ENCODE measurements at regions not wholly inside any gene's neighbourhood (a gene's known extent, or its start where the extent isn't known, plus 50 kb on each side); places are given as distances from the start of the nearest gene placed in this dataset.
"Not testable (repeated sequence)": the region's sequence is repeated elsewhere in the genome, so short reads cannot be mapped to it uniquely, and the experiment has no call there.

DNA sequence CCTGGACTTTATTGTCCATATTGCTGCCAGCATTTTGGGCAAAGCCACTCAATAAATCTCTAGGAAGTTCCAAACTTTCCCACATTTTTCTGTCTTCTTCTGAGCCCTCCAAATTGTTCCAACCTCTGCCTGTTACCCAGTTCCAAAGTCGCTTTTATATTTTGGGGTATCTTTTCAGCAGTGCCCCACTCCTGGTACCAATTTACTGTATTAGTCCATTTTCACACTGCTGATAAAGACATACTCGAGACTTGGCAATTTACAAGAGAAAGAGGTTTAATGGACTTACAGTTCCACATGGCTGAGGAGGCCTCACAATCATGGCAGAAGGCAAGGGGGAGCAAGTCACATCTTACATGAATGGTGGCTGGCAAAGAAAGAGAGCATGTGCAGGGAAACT lies 53.4 kb downstream of the AHSP start:
- not testable (repeated sequence) for DNase-seq

- not testable (repeated sequence) for DNase-seq
Measured at GRCh38 chr16:31601737-31602384, 74.2 kb downstream of the AHSP start.

DNA sequence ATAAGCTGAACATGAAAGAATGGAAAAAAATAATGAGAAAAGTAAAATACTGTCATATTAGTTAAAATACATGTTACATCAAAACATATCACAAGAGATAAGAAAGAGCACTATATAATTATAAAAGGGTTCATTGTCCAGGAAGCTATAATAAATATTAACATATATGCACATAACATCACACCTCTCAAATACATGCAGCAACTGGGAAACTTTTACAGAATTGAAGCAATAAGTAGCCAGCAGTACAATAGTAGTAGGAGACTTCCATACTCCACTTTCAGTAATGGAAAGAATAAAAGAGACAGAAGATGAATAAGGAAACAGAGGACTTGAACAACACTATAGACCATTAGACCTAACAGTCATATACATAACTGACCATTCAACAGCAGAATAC lies 90.4 kb downstream of the AHSP start:
- no peak for DNase-seq

DNA sequence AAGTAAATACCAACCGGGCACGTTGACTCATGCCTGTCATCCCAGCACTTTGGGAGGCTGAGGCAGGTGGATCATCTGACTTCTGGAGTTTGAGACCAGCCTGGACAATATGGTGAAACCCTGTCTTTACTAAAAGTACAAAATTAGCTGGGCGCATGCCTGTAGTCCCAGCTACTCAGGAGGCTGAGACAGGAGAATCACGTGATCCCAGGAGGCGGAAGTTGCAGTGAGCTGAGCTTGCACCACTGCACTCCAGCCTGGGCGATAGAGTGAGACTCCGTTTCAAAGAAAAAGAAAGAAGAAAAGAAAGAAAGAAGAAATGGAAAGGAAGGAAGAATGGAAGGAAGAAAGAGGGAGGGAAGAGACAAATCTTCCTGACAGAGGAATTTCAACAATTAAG lies 108.7 kb downstream of the AHSP start:
- no peak for DNase-seq

- DNase-seq: no peak
Measured at GRCh38 chr16:31641279-31641678, 113.6 kb downstream of the AHSP start.

DNA sequence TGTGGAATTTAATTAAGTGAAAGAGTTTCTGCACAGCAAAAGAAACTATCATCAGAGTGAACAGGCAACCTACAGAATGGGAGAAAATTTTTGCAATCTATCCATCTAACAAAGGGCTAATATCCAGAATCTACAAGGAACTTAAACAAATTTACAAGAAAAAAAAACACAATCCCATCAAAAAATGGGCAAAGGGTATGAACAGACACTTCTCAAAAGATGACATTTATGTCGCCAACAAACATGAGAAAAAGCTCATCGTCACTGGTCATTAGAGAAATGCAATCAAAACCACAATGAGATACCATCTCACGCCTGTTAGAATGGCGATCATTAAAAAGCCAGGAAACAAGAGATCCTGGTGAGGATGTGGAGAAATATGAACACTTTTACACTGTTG lies 128.0 kb downstream of the AHSP start:
- DNase-seq: not testable (repeated sequence)

DNA sequence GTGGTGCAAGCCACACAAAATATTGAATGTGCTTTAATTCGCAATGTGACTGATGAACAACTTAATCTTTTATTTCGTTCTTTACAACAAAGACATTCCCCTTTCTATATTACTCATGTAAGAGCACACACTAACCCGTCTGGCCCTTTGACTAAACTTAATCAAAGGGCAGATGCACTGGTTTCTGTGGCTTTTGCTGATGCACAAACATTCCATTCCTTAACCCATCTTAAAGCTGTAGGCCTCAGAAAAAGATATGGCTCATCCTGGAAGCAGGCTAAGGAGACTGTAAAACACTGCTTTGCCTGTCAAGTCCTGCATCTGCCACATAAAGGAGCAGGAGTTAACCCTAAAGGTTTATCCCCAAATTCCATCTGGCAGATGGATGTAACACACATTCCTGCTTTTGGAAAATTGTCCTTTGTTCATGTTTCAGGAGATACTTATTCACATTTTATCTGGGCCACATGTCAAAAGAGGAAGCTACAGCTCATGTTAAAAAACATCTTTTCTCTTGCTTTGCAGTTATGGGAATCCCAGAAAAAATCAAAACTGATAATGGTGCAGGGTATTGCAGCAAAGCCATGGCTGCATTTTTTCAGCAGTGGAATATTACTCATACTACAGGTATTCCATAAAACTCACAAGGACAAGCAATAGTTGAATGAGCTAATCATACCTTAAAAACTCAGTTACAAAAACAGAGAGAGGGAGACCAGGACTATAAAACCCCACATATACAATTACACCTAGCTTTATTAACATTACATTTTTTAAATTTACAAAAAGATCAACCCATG lies 137.2 kb downstream of the AHSP start:
- no peak for DNase-seq

- DNase-seq: no peak
Measured at GRCh38 chr16:31674686-31675085, 147.0 kb downstream of the AHSP start.

DNA sequence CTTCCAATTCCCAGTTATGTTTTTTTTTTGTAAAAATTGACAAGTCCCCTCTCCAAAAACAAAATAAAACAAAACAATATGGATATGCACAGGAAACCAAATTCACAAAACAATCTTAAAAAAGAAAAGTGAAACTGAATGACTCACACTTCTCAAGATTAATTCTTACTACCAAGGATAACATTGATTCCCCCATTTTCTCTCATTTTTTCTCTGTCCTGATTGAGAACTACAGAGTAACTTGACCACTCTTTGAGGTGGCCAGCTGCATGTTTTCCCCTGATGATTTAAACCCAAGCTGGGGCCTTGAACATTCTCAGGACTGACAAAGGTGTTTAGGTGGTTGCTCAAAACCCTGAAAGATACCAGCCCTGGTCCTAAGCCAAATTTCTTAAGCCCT lies 149.0 kb downstream of the AHSP start:
- DNase-seq: no peak

DNA sequence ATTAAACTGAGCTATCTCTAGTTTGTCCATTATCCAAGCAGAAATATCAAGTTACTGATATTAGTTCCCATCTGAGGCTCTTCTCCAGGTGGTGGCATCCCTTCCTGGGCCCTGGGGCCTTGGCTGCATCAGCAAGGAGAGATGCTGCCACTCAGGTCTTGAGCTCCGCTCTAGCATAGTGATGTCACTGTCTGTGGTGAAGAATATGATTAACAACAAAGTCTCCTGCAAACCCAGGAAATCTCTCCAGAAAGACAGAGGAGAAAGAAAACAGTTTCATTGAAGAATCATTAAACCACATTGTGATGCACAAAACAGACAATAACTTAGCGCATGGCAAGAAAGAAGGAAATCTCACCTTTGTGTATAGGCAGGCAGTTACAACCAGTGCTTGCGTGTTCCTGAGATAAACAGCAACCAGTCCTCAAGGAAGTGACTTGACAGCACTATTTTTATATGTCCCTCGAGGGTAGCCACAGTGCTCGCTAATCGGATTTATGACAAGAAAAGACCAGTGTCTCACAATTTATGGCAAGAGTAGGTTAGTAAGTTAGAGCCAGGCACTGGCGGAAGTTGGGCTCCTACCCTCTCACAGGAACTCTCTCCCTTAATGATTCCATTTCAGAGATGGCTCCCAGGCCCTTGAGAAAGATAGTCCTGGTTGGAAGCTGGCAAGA lies 151.1 kb downstream of the AHSP start:
- DNase-seq: no peak

DNA sequence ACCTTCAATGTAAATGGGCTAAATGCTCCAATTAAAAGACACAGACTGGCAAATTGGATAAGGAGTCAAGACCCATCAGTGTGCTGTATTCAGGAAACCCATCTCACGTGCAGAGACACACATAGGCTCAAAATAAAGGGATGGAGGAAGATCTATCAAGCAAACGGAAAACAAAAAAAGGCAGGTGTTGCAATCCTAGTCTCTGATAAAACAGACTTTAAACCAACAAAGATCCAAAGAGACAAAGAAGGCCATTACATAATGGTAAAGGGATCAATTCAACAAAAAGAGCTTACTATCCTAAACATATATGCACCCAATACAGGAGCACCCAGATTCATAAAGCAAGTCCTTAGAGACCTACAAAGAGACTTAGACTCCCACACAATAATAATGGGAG lies 161.6 kb downstream of the AHSP start:
- not testable (repeated sequence) for DNase-seq

- not testable (repeated sequence) for DNase-seq
Measured at GRCh38 chr16:31692338-31692737, 164.6 kb downstream of the AHSP start.

GRCh38 chr16:31693733-31694132 lies 166.0 kb downstream of the AHSP start:
- DNase-seq: no peak

DNA sequence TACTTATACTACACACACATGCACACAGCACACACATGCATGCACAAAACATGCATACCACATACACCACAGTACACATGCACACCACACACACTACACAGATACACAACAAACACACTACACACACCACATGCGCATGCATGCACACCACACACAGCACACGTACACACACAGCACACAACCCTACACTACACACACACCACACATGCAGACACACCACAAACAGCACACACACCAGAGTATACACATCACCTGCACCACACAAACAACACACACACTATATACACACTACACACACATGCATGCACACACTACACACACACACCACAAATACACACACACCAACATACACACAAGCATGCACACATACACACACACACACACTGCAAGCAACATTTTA lies 166.8 kb downstream of the AHSP start:
- DNase-seq: no peak

GRCh38 chr16:31695667-31696066 lies 168.0 kb downstream of the AHSP start:
- no peak for DNase-seq

DNA sequence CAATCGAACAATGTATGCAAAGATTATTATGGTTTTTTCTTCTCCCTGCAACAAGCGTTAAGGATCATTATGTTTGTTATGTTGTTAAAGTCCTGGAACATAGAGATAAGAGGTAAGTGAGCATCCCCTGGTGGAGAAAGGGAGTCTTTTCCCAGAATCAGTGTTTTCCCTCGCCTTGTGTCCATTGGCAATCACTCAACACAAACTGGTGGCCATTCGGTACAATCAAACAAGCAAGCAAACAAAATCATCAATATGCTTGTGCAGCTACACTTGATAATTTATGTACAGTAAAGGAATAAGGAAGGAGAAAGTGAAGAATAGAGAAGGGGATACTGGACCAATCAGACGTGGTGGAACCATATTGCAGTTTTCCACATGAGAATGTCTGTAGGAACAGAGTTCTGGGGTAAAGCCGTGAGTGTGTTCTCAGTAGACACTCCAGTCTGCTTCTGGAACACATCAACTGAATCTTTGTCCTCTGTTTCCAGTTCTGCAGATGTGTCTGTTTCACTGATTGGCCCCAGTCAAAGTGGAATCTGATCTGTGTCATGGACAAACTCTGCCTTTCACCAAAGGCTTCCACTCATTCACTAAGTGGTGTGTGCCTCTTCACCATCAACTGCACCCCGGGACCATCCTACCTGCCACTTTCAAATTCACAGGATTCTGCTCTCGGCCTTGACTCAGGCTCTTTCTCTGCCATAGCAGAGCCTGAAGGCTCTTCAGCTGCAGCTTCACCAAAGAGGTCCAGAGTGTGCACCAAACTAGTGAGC lies 169.5 kb downstream of the AHSP start:
- DNase-seq: no peak

DNA sequence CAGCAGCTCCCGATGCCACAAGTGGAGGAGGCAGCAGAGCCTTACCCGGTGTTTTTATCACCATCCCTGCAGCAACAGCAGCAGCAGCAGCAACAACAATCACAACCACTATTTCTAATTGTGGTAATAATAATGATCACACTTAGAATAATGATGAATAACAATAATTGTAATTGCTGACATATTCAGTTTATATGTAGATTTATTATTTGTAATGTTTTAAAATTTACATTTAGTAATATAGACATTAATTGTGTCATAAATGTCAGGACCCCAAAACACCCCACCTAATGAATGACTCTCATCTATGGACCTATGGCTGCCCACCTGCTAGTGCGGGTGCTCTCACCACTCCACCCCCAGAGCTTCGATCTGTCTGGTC lies 170.0 kb downstream of the AHSP start:
- DNase-seq: no peak

DNA sequence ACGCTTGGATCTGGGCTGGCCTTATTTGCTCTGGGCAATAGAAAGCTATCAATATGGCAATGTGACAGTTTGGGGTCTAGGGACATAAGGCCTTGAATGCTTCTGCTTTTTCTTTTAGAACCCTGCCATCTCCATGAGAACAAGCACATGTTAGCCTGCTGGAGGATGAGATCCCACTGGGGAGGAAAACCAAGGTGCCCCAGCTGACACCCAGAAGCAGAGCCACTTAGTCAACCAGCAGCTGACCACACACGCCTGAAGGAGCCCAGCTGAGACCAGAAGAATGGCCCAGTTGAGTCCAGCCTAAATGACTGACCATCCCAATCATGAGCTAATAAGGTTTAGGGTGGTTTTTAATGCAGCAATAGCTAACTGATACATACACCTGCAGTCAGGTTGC lies 171.2 kb downstream of the AHSP start:
- DNase-seq: no peak

DNA sequence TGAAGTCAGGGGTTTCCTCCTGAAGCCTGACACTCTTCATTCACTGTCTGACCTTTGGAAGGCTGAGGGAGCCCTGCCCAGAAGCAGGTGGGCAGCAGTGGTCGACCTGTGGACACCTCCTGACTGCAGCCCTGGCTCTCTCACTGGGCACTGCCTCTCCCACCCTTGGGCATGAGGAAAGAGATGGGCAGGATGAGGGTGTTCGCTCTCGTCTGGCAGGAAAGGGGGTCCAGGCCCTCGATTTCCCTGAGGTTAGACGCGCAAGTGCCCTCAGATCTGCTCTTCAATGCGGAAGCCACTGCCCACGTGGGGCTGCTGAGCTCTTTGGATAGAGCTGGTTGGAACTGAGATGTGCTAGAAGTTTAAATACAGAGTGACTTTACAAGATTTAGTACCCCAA lies 171.9 kb downstream of the AHSP start:
- no peak for DNase-seq

DNA sequence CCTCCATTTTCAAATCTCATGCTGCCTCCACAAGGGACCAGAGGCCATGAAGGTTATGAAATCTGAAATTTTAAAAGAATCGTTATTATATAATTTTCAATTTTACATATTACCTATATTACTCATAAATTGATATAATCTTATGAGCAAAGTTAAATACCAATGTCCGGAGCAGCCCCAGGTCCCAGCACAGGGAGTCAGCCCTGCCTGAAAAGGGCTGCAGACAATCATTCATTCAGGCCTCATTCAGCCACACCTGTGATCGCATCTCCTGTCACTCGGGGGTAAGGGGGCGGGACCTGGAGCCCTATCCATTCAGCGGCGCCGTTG lies 172.5 kb downstream of the AHSP start:
- DNase-seq: peak in 10 of 56 donors; percentile 29 to 85 (median 60)

DNA sequence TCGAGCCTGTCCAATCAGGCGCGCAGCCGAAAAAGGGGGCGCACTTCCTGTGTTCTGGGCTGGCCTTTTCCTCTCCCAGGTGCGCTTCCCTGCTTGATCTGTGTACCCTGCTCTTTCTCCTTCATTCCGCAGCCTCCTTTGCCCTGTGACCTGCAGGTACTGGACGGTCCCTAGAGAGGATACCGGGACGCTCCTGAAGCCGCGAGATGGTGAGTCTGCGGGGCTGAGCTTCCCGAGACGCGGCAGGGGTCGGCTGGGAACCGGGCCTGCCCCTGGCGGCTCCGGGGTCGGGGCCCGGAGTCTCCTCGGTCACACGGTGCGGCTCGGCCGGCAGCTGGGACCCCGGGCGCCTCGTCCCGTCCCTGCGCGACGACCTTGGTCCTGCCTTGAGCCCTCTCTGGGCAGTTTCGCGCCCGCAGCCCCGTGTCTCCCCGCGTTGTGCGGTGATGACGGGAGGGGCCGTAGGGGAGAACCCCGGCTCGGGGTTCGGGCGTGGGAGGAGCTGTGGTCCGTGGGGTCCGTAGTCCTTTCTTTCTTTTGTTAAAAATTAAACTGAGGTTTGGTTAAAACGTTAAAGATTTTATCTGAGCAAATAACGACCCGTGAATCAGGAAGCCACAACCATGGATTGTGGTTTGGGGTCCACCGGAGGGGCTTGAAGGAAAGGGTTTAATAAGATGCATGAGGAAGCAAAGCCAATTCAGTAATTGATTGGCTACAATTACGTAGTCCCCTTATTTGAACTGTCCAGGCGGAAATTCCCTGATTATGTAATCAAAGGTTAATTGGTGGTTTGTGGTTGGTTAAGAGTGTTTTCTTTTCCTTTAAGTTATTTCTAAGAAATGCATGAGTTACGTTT lies 172.8 kb upstream of the ZNF267 start:
- peak in 44 of 56 donors; percentile 16 to 85 (median 61) for DNase-seq

Data from amygdala (tissue), 56 donors.